ENCODE measurements at regions not wholly inside any gene's neighbourhood (a gene's known extent, or its start where the extent isn't known, plus 50 kb on each side); places are given as distances from the start of the nearest gene placed in this dataset.
A peak's percentile ranks its signal among the peaks of the same experiment; 100 is the strongest.
"Not testable (repeated sequence)": the region's sequence is repeated elsewhere in the genome, so short reads cannot be mapped to it uniquely, and the experiment has no call there.

GRCh38 chr5:159657298-159657697, 259.0 kb upstream of the ADRA1B start:
- no peak for DNase-seq

- peak; percentile 3 for DNase-seq
Measured at GRCh38 chr5:159657771-159658170, 258.5 kb upstream of the ADRA1B start.

GRCh38 chr5:159658266-159658925, 257.9 kb upstream of the ADRA1B start:
- DNase-seq, result peak; percentile 3

GRCh38 chr5:159660401-159660800, 255.9 kb upstream of the ADRA1B start:
- no peak for DNase-seq

GRCh38 chr5:159663986-159664385, 252.3 kb upstream of the ADRA1B start:
- DNase-seq, result no peak

GRCh38 chr5:159667286-159667685, 249.0 kb upstream of the ADRA1B start:
- DNase-seq, result no peak

GRCh38 chr5:159668556-159668955, 247.7 kb upstream of the ADRA1B start:
- no peak for DNase-seq

- DNase-seq, result no peak
Measured at GRCh38 chr5:159669559-159669958, 246.7 kb upstream of the ADRA1B start.

- DNase-seq, result no peak
Measured at GRCh38 chr5:159671886-159672285, 244.4 kb upstream of the ADRA1B start.

- no peak for DNase-seq
Measured at GRCh38 chr5:159673538-159673937, 242.7 kb upstream of the ADRA1B start.

- no peak for DNase-seq
Measured at GRCh38 chr5:159678657-159679392, 237.5 kb upstream of the ADRA1B start.

- no peak for DNase-seq
Measured at GRCh38 chr5:159680095-159680494, 236.2 kb upstream of the ADRA1B start.

GRCh38 chr5:159681661-159682060, 234.6 kb upstream of the ADRA1B start:
- no peak for DNase-seq

- no peak for DNase-seq
Measured at GRCh38 chr5:159682623-159683022, 233.7 kb upstream of the ADRA1B start.

GRCh38 chr5:159687892-159688291, 228.4 kb upstream of the ADRA1B start:
- DNase-seq, result not testable (repeated sequence)

- no peak for DNase-seq
Measured at GRCh38 chr5:159695741-159696294, 220.5 kb upstream of the ADRA1B start.

GRCh38 chr5:159697530-159697929, 218.8 kb upstream of the ADRA1B start:
- DNase-seq, result no peak

GRCh38 chr5:159698322-159698721, 218.0 kb upstream of the ADRA1B start:
- no peak for DNase-seq

- DNase-seq, result no peak
Measured at GRCh38 chr5:159700016-159700415, 216.3 kb upstream of the ADRA1B start.

GRCh38 chr5:159702301-159702700, 214.0 kb upstream of the ADRA1B start:
- no peak for DNase-seq

GRCh38 chr5:159702826-159703225, 213.5 kb upstream of the ADRA1B start:
- no peak for DNase-seq

GRCh38 chr5:159704160-159704559, 212.1 kb upstream of the ADRA1B start:
- no peak for DNase-seq

GRCh38 chr5:159705948-159706347, 210.3 kb upstream of the ADRA1B start:
- no peak for DNase-seq

- DNase-seq, result no peak
Measured at GRCh38 chr5:159708090-159708489, 208.2 kb upstream of the ADRA1B start.

All from NCI-H1105 (cell line).